Keratinocyte (primary cell): ENCODE measurements at regions not wholly inside any gene's neighbourhood (a gene's known extent, or its start where the extent isn't known, plus 50 kb on each side); places are given as distances from the start of the nearest gene placed in this dataset.

Source experiments
- DNase-seq: peaks from one replicate; pipeline ENCODE4 v3.0.0-alpha.2; 2011; ENCODE audit warnings: low read depth, missing footprints, low spot score
- FAIRE-seq: peaks from 2 replicates; lab custom pipeline; 2011; peaks lifted over from hg19 to GRCh38; lab: Jason Lieb, UNC
- H2AFZ ChIP-seq: 2 replicates; pipeline ENCODE4 v1.6.0; 2012; ENCODE audit warnings: low read length, control low read depth, inconsistent platforms; ENCODE audit not compliant: control insufficient read depth
- H3K27ac ChIP-seq: 2 replicates; pipeline ENCODE4 v1.5.1; 2011; ENCODE audit warnings: low read length; ENCODE audit not compliant: control insufficient read depth, insufficient read depth
- H3K27me3 ChIP-seq: 3 replicates; pipeline ENCODE4 v1.6.0; 2011; ENCODE audit warnings: low read length; ENCODE audit not compliant: control insufficient read depth, insufficient read depth; ENCODE audit errors: extremely low read depth
- H3K36me3 ChIP-seq, 2 experiments: 2 replicates in 1 of 2; 3 replicates in 1 of 2; pipeline ENCODE4 v1.5.1; 2011; ENCODE audit warnings: low read length in 2 of 2, mild to moderate bottlenecking in 1 of 2; ENCODE audit not compliant: control insufficient read depth in 2 of 2, insufficient read depth in 2 of 2; ENCODE audit errors: extremely low read depth in 1 of 2
- H3K4me1 ChIP-seq: 3 replicates; pipeline ENCODE4 v1.5.1; 2011; ENCODE audit warnings: low read length; ENCODE audit not compliant: control insufficient read depth, insufficient read depth; ENCODE audit errors: extremely low read depth
- H3K4me2 ChIP-seq: 3 replicates; pipeline ENCODE4 v1.6.0; 2011; ENCODE audit warnings: low read depth, low read length; ENCODE audit not compliant: control insufficient read depth, insufficient read depth; ENCODE audit errors: extremely low read depth
- H3K4me3 ChIP-seq, 3 experiments: fragments of 200-600 bp in 1 of 3; sonication (generic) in 1 of 3; 2 replicates in 2 of 3; 3 replicates in 1 of 3; pipeline ENCODE4 v1.5.1; 2011 to 2016; ENCODE audit warnings: low read length in 3 of 3, mild to moderate bottlenecking in 3 of 3, control low read depth in 2 of 3, inconsistent platforms in 1 of 3, low read depth in 1 of 3, mixed read lengths in 1 of 3, mixed run types in 1 of 3, moderate library complexity in 1 of 3; ENCODE audit not compliant: control insufficient read depth in 2 of 3, insufficient read depth in 2 of 3; ENCODE audit errors: extremely low read depth in 1 of 3
- H3K79me2 ChIP-seq: 2 replicates; pipeline ENCODE4 v1.6.0; 2012; ENCODE audit warnings: low read length; ENCODE audit not compliant: control insufficient read depth, insufficient read depth
- H3K9ac ChIP-seq: 3 replicates; pipeline ENCODE4 v1.6.0; 2011; ENCODE audit warnings: low read length; ENCODE audit not compliant: control insufficient read depth, insufficient read depth; ENCODE audit errors: extremely low read depth
- H3K9me1 ChIP-seq: 3 replicates; pipeline ENCODE4 v1.6.0; 2011; ENCODE audit warnings: low read length; ENCODE audit not compliant: control insufficient read depth, insufficient read depth; ENCODE audit errors: extremely low read depth
- H3K9me3 ChIP-seq: 2 replicates; pipeline ENCODE4 v1.5.1; 2012; ENCODE audit warnings: low read depth, low read length; ENCODE audit not compliant: control insufficient read depth
- H4K20me1 ChIP-seq: 3 replicates; pipeline ENCODE4 v1.6.0; 2011; ENCODE audit warnings: low read length; ENCODE audit not compliant: control insufficient read depth, insufficient read depth; ENCODE audit errors: extremely low read depth
- EZH2 ChIP-seq: IDR thresholded peaks from one replicate; pipeline ENCODE4 v1.6.1; 2012; ENCODE audit warnings: inconsistent platforms, mild to moderate bottlenecking, low read length, moderate library complexity
- dilution Hi-C: fragments of 300-500 bp; cut with MboI; formaldehyde crosslinking; loops from one replicate; pipeline ENCODE4 v1.7.0; 2020; ENCODE audit warnings: low sequenced_read_pairs; ENCODE audit not compliant: extremely low pct_ligation_motif_present
- TF ChIP-seq, protein P1 (sequence below), 3 experiments: IDR thresholded peaks in 1 of 3; conservative IDR thresholded peaks in 1 of 3; optimal IDR thresholded peaks in 1 of 3; 2 replicates in 2 of 3; 3 replicates in 1 of 3; pipeline versions ENCODE3 to v1.5.1; 2011; ENCODE audit warnings: low read length in 3 of 3, mild to moderate bottlenecking in 3 of 3, moderate library complexity in 2 of 3, control low read depth in 1 of 3, inconsistent platforms in 1 of 3; ENCODE audit not compliant: insufficient read depth in 2 of 3; ENCODE audit errors: extremely low read depth in 1 of 3

DNA sequence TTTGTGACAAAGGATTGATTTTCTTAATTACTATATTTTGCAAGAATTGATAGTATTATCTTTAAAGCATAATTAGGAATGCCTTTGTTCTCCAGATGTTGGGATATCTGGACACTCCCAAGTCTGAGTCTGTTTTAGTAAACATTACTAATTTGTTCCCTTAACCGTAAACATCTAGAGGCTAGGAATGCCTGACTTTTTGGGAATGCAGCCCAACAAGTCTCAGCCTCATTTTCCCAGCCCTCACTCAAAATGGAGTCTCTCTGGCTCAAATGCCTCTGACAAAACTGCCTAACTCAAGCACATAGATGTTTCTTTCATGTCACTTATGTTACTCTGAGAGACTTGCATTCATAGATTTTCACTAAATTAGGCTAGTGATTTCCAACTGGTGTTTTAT, 297.0 kb upstream of the CLNK start:
- Histone ChIP-seq H3K4me2 (no peak overlapping the region), H3K9me3 (no peaks in the 10 kb centered on the region), H3K36me3 (no peaks in the 10 kb centered on the region), H3K27me3 (no peaks in the 10 kb centered on the region), H3K27ac (no peak overlapping the region), H3K4me1 (no peaks in the 10 kb centered on the region), H3K9ac (no peak overlapping the region), H3K4me3 (no peak overlapping the region), H2AFZ (no peak overlapping the region), H3K79me2 (no peaks in the 10 kb centered on the region), H4K20me1 (no peaks in the 10 kb centered on the region), H3K9me1 (no peaks in the 10 kb centered on the region)
- DNase-seq (no peak), FAIRE-seq (no peak)
- no peak for TF ChIP-seq EZH2
- TF ChIP-seq, protein P1, sequence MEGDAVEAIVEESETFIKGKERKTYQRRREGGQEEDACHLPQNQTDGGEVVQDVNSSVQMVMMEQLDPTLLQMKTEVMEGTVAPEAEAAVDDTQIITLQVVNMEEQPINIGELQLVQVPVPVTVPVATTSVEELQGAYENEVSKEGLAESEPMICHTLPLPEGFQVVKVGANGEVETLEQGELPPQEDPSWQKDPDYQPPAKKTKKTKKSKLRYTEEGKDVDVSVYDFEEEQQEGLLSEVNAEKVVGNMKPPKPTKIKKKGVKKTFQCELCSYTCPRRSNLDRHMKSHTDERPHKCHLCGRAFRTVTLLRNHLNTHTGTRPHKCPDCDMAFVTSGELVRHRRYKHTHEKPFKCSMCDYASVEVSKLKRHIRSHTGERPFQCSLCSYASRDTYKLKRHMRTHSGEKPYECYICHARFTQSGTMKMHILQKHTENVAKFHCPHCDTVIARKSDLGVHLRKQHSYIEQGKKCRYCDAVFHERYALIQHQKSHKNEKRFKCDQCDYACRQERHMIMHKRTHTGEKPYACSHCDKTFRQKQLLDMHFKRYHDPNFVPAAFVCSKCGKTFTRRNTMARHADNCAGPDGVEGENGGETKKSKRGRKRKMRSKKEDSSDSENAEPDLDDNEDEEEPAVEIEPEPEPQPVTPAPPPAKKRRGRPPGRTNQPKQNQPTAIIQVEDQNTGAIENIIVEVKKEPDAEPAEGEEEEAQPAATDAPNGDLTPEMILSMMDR (optimal IDR thresholded peaks at IDR 0.05 in 1 of 3, IDR thresholded peaks at IDR 0.05 in 1 of 3, conservative IDR thresholded peaks at IDR 0.05 in 1 of 3; ENCODE audit: extremely low read depth in 1 of 3, insufficient read depth in 2 of 3, low read length in 3 of 3): no peak
- dilution Hi-C loops: no loop called here

- no peaks in the 10 kb centered on the region for H4K20me1 ChIP-seq
- no peaks in the 10 kb centered on the region for H3K79me2 ChIP-seq
- DNase-seq (no peak), FAIRE-seq (no peak)
- no peak overlapping the region for H3K4me3 ChIP-seq
- no peak overlapping the region for H3K9ac ChIP-seq
- H3K9me1 ChIP-seq: no peaks in the 10 kb centered on the region
- no peaks in the 10 kb centered on the region for H3K4me1 ChIP-seq
- H3K36me3 ChIP-seq: no peaks in the 10 kb centered on the region
- TF ChIP-seq, protein P1 (optimal IDR thresholded peaks at IDR 0.05 in 1 of 3, IDR thresholded peaks at IDR 0.05 in 1 of 3, conservative IDR thresholded peaks at IDR 0.05 in 1 of 3; ENCODE audit: extremely low read depth in 1 of 3, insufficient read depth in 2 of 3, low read length in 3 of 3): no peak
- TF ChIP-seq EZH2: no peak
- H3K27ac ChIP-seq: no peak overlapping the region
- dilution Hi-C loops: no loop called here
- no peaks in the 10 kb centered on the region for H3K27me3 ChIP-seq
- H3K4me2 ChIP-seq: no peak overlapping the region
- no peak overlapping the region for H2AFZ ChIP-seq
- H3K9me3 ChIP-seq: no peaks in the 10 kb centered on the region
These were observed 296.5 kb upstream of the CLNK start for GRCh38 chr4:10981096-10981495.
